Esophagus squamous epithelium (tissue), 4 donors: ENCODE measurements at regions not wholly inside any gene's neighbourhood (a gene's known extent, or its start where the extent isn't known, plus 50 kb on each side); places are given as distances from the start of the nearest gene placed in this dataset.

Experiments used
- CTCF ChIP-seq, 6 experiments: fragments of 450-650 bp in 4 of 6; fragments of 200-600 bp in 2 of 6; sonication (generic) in 2 of 6; IDR thresholded peaks; one replicate each; pipeline ENCODE4 v1.5.1; 2016 to 2019; ENCODE audit warnings: antibody characterized with exemption in 6 of 6, mild to moderate bottlenecking in 4 of 6, moderate library complexity in 4 of 6
- POLR2A ChIP-seq, 4 donors: fragments of 450-650 bp; IDR thresholded peaks; one replicate each; pipeline ENCODE4 v1.6.1; 2017; ENCODE audit warnings: antibody characterized with exemption in 4 of 4, mild to moderate bottlenecking in 4 of 4, moderate library complexity in 3 of 4

GRCh38 chr10:106438386-106438785 is 726.1 kb downstream of the SORCS1 start:
- no peak for TF ChIP-seq CTCF (IDR thresholded peaks at IDR 0.05)
- no peak for TF ChIP-seq POLR2A (IDR thresholded peaks at IDR 0.05)
